Fibroblast of skin of right quadriceps (primary cell): ENCODE measurements at regions not wholly inside any gene's neighbourhood (a gene's known extent, or its start where the extent isn't known, plus 50 kb on each side); places are given as distances from the start of the nearest gene placed in this dataset.
"Not testable (repeated sequence)": the region's sequence is repeated elsewhere in the genome, so short reads cannot be mapped to it uniquely, and the experiment has no call there.

Source experiments
- DNase-seq: peaks from one replicate; pipeline ENCODE4 v3.0.0-alpha.2; 2013

DNA sequence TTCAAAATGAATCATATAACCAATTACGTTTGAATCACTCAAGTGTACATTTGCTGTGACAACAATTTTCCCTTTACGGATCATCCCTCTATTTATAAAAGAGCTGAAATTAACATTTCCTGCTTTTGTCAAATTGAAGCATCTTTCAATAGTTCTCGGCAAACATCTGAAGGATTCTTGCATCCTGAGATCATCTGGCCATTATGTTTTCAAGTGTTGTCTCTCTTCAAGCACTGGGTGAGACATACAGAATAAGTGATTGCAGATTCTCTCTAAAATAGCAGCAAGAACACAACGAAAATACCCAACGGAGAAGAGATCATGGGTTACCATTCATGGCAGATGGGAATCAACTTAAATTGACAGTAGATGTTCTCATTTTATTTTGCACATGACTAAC, 283.4 kb upstream of the GRAMD2B start:
- DNase-seq = peak; percentile 80

DNA sequence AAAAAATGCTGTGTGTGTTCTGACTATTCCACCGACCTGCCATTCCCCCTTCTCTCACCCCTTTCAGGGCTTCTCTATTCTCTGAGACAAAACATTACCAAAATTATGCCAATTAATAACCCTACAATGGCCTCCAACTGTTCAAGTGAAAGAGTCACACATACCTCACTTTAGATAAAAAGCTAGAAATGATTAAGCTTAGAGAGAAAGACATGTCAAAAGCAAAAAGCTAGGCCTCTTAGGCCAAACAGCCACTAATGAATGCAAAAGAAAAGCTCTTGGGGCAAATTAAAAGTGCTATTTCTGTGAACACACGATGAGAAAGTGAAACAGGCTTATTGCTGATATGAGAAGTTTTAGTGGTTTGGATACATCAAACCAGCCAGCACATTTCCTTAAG, 279.6 kb upstream of the GRAMD2B start:
- no peak for DNase-seq

DNA sequence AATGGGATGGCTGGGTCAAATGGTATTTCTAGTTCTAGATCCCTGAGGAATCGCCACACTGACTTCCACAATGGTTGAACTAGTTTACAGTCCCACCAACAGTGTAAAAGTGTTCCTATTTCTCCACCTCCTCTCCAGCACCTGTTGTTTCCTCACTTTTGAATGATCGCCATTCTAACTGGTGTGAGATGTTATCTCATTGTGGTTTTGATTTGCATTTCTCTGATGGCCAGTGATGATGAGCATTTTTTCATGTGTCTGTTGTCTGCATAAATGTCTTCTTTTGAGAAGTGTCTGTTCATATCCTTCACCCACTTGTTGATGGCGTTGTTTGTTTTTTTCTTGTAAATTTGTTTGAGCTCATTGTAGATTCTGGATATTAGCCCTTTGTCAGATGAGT, 272.9 kb upstream of the GRAMD2B start:
- not testable (repeated sequence) for DNase-seq

DNA sequence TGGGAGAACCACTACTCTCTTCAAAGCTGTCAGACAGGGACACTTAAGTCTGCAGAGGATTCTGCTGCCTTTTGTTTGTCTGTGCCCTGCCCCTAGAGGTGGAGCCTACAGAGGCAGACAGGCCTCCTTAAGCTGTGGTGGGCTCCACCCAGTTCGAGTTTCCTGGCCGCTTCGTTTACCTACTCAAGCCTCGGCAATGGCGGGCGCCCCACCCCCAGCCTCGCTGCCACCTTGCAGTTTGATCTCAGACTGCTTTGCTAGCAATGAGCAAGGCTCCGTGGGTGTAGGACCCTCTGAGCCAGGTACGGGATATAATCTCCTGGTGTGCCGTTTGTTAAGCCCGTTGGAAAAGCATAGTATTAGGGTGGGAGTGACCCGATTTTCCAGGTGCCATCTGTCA, 267.9 kb upstream of the GRAMD2B start:
- DNase-seq = not testable (repeated sequence)

DNA sequence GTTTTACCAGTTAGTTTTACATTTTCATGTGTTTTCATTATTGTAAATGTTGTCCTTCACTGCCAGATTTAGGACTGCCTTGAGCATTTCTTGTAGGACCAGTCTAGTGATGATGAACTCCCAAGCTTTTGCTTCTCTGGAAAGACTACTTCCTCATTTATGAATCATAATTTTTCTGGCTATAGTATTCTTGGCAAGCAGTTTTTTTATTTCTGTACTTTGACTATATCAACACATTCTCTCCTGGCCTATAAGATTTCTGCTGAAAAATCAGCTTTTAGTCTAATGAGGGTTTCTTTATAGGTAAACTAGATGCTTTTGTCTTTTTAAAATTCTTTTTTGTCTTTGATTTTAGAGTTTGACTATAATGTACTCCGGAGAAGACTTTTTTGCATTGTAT, 256.8 kb upstream of the GRAMD2B start:
- DNase-seq = no peak

DNA sequence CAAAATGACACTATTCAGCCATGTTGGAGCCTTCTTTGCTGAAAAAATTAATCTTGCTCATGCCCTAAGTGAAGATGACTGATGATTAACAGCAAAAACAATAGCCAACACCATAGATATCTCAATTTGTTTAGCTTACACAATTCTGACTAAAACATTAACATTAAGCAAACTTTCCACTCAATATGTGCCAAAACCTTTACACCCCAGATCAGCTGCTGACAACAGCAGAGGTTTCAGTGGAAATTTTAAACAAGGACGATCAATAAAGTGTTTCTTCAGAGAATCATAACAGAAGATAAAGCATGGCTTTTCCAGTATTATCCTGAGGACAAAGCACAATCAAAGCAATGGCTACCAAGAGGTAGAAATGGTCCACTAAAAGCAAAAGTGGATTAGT, 254.4 kb upstream of the GRAMD2B start:
- DNase-seq = no peak

DNA sequence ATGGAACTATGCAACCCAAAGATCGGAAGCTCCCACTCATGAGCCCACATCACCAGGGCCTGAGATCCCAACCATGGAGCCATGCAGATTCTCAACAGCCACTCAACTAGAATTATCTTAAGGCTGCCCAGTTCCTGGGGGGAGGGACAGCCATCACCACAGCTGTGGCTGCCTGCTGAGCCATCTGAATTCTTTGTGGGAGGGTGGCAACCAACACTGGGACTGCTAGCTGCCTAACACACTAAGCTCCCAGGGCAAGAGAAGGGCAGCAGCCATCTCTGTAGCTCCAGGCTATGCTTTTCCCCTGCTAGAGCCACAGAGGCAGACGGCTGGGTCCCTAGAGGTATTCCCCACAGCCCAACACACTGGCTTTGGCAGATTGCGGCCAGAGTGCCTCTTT, 251.3 kb upstream of the GRAMD2B start:
- no peak for DNase-seq

DNA sequence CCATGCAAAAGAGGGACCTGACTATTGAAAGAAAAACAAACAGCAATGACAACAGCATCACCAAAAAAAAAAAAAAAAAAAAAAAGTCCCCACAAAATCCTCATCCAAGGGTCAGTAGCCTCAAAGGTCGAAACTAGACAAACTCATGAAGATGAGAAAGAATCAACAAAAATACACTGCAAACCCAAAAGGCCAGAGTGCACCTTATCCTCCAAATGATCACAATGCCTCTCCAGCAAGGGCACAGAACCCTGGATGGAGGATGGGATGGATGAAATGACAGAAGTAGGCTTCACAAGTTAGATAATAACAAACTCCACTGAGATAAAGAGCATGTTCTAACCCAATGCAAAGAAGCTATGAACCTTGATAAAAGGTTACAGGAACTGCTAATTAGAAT, 250.4 kb upstream of the GRAMD2B start:
- DNase-seq = no peak

DNA sequence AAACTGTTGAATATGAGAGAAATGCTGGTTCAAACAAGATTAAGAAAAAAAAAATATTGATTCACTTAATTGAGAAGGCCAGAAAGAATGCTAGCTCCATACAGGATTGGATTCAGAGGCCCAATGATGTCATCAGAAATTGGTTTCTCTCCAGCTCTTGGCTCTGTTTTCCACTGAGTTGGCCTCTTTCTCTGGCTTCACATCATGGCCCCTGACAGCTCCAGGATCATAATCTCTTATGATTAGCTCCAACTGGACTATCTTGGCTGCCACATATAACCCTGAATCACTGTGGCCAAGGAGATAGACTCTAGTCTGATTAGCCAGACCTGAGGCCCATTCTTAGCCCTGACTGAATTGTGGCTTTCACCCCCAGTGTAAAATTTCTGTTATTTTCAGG, 244.7 kb upstream of the GRAMD2B start:
- DNase-seq = peak; percentile 59

DNA sequence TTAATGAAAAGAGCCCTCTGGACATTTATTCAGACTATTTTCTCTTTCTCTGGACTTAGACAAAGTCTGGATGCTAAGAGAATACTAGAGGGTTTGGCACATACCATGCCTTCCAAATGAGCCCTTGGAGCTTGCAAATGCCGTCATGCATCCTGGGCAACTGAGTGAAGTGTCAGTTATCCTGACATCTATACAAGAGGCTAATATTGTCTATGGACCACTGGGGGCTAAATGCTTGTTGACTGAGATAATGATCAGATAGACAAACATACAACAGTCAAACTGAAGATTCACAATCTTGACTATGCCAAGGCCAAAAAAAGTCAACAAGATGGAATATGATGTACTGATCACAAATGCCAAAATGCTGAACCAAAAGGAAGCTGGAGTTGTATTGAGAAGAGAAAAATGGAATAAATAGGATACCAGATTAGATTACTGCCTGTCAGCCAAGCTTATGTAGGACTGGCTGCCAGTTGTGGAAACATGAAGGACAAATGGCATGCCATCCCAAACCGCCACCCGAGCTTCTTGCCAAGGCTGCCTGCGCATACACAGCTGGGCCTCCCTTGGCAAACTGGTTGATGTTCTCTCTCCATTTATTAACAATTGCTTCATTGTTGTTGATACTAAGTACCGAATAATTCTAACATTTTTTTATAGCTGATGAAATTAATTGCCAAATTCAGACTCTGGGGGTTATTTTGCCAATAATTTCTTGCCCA, 240.1 kb upstream of the GRAMD2B start:
- DNase-seq = no peak

DNA sequence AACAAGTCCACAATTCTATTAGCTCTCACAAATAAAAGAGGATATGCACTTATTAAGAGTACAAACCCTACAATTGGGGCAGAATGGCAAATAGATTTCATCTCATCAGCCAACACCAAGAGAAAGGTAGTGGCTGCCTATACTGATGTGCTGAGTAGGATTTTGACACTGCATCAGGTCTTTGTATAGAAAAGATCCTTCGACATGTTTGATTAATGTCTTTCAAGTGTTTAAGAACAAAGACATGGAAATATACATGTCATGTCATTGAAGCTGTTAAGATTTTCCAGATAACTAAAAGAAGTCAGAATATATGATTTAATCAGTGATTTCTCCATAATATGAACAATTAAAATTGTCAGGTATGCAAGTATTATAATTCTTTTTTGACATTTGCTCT, 238.7 kb upstream of the GRAMD2B start:
- no peak for DNase-seq

DNA sequence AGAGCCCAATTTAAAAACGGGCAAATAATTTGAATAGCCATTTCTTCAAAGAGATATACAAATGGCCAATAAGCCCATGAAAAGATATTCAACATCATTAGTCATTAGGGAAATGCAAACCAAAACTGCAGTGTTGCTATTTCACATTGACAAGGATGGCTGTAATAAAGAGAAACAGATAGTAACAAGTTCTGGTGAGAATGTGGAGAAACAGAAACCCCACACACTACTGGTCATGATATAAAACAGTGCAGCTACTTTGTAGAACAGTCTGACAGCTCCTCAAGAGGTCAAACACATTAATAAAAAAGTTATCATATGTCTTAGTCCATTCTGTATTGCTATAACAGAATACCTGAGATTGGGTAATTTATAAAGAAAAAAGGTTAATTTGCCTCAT, 237.0 kb upstream of the GRAMD2B start:
- no peak for DNase-seq

DNA sequence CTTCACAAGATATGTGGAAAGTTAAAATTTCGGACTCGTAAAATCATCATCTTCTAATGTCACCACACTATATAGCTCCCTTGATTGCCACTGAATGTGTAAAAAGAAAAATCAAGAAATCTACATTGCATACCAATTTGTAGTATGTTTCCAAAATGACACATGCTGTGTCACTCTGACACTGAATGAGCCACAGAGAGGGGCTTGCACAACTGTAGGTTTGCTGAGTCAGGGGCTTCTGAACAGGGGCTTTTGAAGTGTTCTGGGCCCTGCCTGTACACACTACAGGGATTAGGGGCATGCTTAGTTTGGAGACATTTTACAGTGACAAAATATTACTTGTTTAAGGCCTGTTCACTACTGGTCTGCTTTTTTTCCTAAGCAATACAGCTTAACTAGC, 234.4 kb upstream of the GRAMD2B start:
- DNase-seq = peak; percentile 3

DNA sequence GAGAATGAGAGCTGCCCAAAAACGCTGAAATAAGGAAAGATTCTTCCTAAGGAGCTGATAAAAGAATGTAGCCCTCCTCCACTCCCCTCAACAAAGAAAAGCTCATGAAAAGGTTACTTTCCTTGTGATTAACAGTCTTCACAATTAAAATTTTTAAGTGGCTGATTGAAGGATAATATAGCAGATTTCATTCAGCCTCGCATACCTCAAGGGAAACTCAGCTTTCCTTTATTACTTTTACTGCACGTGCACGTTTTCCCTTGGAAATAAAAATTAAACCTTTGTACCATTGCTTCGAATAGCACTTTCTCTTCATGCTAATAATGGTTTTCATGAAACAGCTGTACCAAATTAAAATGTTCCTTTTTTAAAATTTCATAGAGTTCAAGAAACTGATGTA, 234.0 kb upstream of the GRAMD2B start:
- no peak for DNase-seq

DNA sequence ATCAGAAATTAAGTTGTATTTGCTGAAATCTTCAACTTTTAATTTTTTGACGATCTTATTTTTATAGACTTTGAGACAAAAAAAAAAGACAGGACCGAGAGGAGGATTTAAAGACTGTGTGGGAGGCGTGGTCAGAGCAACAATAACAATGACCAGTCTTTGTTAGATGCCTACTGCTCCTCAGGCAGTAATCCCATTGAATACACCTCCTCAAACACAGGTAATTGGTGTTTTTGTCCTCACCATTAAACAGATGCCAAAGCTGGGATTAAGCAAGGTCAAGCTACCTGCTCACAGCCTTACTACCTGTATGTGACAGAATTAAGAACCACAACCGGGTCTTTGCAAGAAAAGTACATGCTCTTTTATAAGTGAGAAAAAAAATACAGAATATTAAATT, 233.3 kb upstream of the GRAMD2B start:
- no peak for DNase-seq

DNA sequence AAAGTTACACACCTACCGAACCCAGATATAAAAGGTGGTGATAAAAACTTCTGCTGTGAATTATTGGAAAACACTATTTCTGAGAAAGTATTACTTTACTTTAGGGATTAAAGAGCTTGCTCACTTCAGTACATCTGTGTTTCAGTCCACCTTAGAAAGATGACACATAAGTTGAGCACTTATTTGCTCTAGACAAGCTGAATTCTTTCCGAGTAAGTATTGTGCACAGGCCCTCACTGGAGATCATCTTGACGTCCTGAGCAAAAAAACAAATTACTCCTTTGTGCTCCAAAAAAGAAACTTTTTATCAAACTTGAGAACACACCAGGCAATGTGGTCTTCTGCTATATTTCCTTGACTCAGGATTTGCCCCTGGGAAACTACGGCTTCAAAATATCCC, 231.0 kb upstream of the GRAMD2B start:
- no peak for DNase-seq

DNA sequence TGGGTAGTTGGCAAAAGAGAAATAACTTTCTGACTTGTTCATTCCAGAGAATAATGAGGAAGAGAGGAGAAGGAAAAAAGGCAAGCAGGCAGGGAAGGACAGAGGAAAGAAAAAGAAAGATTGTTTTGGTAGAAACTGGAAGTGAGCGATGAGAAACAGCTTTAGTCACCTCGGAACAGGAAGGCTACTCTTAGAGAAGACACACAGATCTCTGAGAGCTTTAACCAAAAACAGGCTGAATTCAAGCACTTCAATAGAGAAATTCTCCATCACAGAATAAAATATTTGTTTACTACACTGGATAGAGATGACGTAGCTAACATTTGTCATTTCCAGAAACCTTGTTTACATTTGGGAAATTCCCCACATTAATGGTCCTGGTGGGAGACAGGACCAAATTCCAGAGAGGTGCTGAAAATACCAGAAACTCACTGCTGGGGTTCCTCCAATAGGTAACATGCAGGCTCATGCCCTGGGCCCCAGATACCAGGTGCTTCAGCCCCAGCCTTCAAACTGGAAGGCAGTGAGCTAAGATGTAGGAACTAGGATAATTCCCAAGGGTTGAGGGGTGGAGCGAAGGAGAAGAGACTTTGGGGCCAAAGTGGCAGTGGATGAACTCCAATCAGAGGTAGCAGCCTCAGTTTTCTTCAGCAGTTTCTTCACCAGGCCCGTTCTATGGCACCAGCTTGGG, 227.7 kb upstream of the GRAMD2B start:
- peak; percentile 2 for DNase-seq

DNA sequence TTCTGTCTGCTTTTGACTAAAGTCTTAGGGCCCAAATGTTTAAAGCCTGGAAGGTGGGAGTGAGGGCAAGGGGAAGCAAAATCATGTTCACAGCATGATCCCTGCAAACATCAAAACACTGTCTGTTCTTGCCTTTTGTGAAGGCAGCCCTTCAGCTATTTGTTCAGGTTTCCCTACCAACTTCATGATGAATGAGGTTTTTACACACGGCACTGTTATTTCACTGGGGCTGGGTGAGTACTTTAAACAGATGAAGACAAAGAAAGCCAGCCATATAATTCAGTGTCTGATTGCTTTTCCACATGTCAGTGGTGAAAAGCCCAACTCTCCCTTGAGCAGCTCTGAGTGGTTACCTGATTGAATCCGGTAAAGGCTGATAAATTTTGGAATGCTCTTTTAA, 224.7 kb upstream of the GRAMD2B start:
- no peak for DNase-seq

DNA sequence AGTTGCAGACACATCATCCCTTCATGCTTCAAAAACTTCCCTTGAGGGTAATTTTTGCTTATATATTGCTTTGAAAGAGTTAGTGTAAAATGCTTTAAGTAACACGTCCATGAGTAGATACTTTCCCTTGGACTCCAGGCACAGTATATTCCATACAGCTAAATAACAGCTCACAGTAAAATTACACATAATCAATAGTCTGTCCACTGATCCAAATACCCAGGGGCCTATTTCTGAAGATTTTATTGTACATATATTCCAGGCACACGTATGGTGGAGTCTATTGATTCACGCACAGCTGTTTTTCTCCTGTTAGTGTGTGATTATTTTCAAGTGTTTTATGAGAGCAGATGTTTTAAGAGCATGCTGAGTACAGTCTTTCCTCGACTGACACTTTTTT, 223.7 kb upstream of the GRAMD2B start:
- no peak for DNase-seq

DNA sequence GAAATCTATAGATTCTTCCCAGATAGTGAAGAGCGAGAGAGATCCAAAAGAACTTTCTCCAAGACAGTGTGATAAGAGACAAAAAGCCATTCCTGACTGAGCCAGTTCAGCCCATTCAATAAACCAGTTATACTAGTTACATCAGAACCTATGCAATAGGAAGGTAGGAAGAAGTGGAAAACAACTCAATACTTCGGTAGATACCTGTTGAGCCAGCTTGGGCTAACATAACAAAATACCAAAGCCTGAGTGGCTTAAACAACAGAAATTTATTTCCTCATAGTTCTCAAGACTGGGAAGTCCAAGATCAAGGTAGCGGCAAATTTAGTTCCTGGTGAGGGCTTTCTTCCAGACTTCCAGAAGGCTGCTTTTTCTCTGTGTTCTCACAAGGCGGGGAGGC, 214.5 kb upstream of the GRAMD2B start:
- no peak for DNase-seq

DNA sequence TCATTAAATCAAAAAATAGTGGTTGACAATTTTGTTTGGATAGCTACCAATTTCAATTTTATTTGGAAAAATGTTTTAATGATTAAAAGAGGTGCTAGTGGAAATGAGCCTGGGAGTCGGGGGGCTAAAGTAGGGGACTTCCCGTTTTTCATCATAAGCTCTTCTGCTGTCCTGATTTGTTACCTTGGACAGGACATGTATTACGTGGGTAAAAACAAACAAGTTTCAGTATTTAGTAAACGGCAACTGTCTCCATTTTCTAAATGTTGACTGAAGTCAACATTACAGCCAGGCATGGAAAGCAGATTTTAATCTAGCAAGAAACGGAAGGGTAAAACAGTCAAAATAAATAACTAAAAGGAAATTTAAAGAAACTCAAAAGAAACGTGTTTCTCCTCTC, 212.3 kb upstream of the GRAMD2B start:
- no peak for DNase-seq

DNA sequence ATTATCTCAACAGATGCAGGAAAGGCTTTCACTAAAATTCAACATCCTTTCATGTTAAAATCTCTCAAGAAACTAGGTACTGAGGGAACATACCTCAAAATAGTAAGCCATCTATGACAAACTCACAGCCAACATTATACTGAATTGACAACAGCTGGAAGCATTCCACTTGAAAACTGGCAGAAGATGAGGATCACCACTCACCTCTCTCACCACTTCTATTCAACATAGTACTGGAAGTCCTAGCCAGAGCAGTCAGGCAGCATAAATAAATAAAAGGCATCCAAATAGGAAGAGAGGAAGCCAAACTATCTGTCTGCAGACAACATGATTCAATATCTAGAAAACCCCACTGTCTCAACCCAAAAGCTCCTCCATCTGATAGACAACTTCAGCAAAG, 203.6 kb upstream of the GRAMD2B start:
- DNase-seq = no peak

DNA sequence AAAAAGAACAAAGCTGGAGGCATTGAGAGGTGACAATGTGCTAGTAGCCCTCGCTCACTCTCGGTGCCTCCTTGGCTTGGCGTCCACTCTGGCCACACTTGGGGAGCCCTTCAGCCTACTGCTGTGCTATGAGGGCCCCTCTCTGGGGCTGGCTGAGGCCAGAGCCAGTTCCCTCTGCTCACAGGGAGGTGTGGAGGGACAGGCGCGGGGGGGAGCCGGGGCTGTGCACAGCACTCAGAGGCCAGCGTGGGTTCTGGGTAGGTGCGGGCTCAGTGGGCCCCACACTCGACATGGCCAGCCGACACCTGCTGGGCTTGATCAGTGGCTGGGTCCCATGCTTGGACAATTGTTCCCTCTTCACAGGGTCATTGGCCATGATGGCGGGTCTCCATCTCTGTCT, 202.5 kb upstream of the GRAMD2B start:
- DNase-seq = no peak

DNA sequence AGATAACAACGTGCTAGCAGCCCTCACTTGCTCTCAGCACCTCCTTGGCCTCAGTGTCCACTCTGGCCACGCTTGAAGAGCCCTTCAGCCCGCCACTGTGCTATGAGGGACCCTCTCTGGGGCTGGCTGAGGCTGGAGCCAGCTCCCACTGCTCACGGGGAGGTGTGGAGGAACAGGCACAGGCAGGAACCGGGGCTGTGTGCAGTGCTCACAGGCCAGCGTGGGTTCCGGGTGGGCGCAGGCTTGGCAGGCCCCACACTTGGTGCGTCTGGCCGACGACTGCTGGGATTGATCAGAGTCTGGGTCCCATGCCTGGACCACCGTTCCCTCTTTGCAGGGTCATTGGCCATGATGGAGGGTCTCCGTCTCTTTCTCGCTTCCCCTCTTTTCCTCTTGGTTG, 194.3 kb upstream of the GRAMD2B start:
- DNase-seq = no peak

DNA sequence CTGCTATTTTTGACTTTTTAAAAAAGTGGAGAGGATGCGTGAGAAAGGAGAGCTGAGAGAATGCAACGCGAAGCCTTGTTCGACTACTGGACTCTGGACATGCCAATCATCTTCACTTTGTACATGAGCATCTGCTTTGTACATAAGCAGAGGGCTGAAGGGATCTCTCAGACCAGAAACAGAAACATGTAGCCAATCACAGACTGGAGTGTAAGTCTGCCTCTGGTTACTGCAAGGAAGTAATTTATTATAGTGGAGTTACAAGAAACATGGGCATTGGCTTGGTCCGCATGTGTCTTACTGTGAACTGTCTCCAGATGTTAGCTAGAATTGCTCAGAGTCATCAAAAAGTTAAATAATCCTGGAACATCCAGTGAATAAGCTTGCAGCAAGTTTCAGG, 190.0 kb upstream of the GRAMD2B start:
- DNase-seq = peak; percentile 2
